HEK293 (cell line): ENCODE measurements at regions not wholly inside any gene's neighbourhood (a gene's known extent, or its start where the extent isn't known, plus 50 kb on each side); places are given as distances from the start of the nearest gene placed in this dataset.

Experiments
- CTCF ChIA-PET: fragments of 350-600 bp; formaldehyde crosslinking; extraction: SDS; loops from one replicate; lab custom pipeline; 2021; ENCODE audit warnings: antibody characterized with exemption; lab: Yijun Ruan, JAX
- POLR2A ChIA-PET: fragments of 300-600 bp; formaldehyde crosslinking; extraction: SDS; loops from one replicate; lab custom pipeline; 2020; ENCODE audit warnings: antibody characterized with exemption, inconsistent platforms; lab: Yijun Ruan, JAX
- H3K27ac ChIP-seq: fragments of 200-500 bp; sonication (Bioruptor generic); 2 replicates; pipeline ENCODE4 v1.5.1; 2014; ENCODE audit warnings: low read depth, low read length, control low read depth, inconsistent platforms; ENCODE audit errors: extremely low read depth
- H3K36me3 ChIP-seq, 2 experiments: fragments of 200-500 bp in 1 of 2; sonication (Bioruptor generic) in 1 of 2; 1 replicate in 1 of 2; 2 replicates in 1 of 2; pipeline ENCODE4 v1.5.1; 2014 to 2017; ENCODE audit warnings: inconsistent platforms in 2 of 2, low read length in 2 of 2; ENCODE audit not compliant: control insufficient read depth in 2 of 2, insufficient read depth in 1 of 2
- H3K4me1 ChIP-seq: fragments of 200-500 bp; sonication (Bioruptor generic); 2 replicates; pipeline ENCODE4 v1.5.1; 2014; ENCODE audit warnings: mild to moderate bottlenecking, low read length, inconsistent platforms; ENCODE audit not compliant: control insufficient read depth, insufficient read depth
- H3K4me3 ChIP-seq: 2 replicates; pipeline ENCODE4 v1.5.1; 2011; ENCODE audit warnings: low read depth, mild to moderate bottlenecking, control low read depth, low read length, moderate library complexity
- H3K9me3 ChIP-seq: fragments of 200-500 bp; sonication (Bioruptor generic); 2 replicates; pipeline ENCODE4 v1.5.1; 2014; ENCODE audit warnings: low read depth, low read length, inconsistent platforms; ENCODE audit not compliant: control insufficient read depth, insufficient read depth
- BCL11B ChIP-seq: fragments of 450-650 bp; formaldehyde crosslinking; IDR thresholded peaks from 2 replicates; pipeline ENCODE4 v1.5.1; 2016; ENCODE audit warnings: low read depth, missing biosample characterization, missing genetic modification characterization
- GLI2 ChIP-seq: fragments of 450-650 bp; formaldehyde crosslinking; IDR thresholded peaks from 2 replicates; pipeline ENCODE4; 2017; ENCODE audit warnings: missing biosample characterization, missing genetic modification characterization, low read depth, borderline replicate concordance
- INSM2 ChIP-seq: fragments of 450-650 bp; formaldehyde crosslinking; IDR thresholded peaks from 2 replicates; pipeline ENCODE4 v1.5.1; 2016; ENCODE audit warnings: missing biosample characterization, missing genetic modification characterization
- KLF9 ChIP-seq: fragments of 450-650 bp; formaldehyde crosslinking; IDR thresholded peaks from 2 replicates; pipeline ENCODE4 v1.5.1; 2016; ENCODE audit warnings: missing biosample characterization, missing genetic modification characterization, low read depth
- OSR2 ChIP-seq: fragments of 450-650 bp; formaldehyde crosslinking; IDR thresholded peaks from 2 replicates; pipeline ENCODE4 v1.5.1; 2016; ENCODE audit warnings: missing biosample characterization, missing genetic modification characterization
- SCRT1 ChIP-seq: fragments of 450-650 bp; formaldehyde crosslinking; IDR thresholded peaks from 2 replicates; pipeline ENCODE4 v1.5.1; 2016; ENCODE audit warnings: missing biosample characterization, missing genetic modification characterization, borderline replicate concordance
- SP3 ChIP-seq: fragments of 450-650 bp; formaldehyde crosslinking; IDR thresholded peaks from 2 replicates; pipeline ENCODE4 v1.5.1; 2016; ENCODE audit warnings: missing biosample characterization, missing genetic modification characterization
- TRIM28 ChIP-seq: IDR thresholded peaks from 2 replicates; pipeline ENCODE4 v1.6.1; 2011; ENCODE audit warnings: low read length, control low read depth, borderline replicate concordance
- ZBTB11 ChIP-seq: fragments of 450-650 bp; formaldehyde crosslinking; conservative IDR thresholded peaks from 2 replicates; pipeline ENCODE4 v1.5.1; 2016; ENCODE audit warnings: low read depth, missing biosample characterization, missing genetic modification characterization
- ZBTB17 ChIP-seq: fragments of 450-650 bp; formaldehyde crosslinking; IDR thresholded peaks from 2 replicates; pipeline ENCODE4 v1.5.1; 2016; ENCODE audit warnings: missing biosample characterization, missing genetic modification characterization
- ZBTB21 ChIP-seq: fragments of 450-650 bp; formaldehyde crosslinking; IDR thresholded peaks from 2 replicates; pipeline ENCODE4 v1.5.1; 2017; ENCODE audit warnings: missing biosample characterization, missing genetic modification characterization
- ZNF114 ChIP-seq: fragments of 450-650 bp; formaldehyde crosslinking; IDR thresholded peaks from 2 replicates; pipeline ENCODE4 v1.5.0; 2017; ENCODE audit warnings: missing biosample characterization, missing genetic modification characterization
- ZNF148 ChIP-seq: fragments of 450-650 bp; formaldehyde crosslinking; IDR thresholded peaks from 2 replicates; pipeline ENCODE4 v1.5.0; 2017; ENCODE audit warnings: missing biosample characterization, missing genetic modification characterization, borderline replicate concordance
- ZNF354C ChIP-seq: fragments of 450-650 bp; formaldehyde crosslinking; IDR thresholded peaks from 2 replicates; pipeline ENCODE4 v1.5.1; 2016; ENCODE audit warnings: missing biosample characterization, missing genetic modification characterization, low read depth, borderline replicate concordance
- ZNF366 ChIP-seq: fragments of 450-650 bp; formaldehyde crosslinking; conservative IDR thresholded peaks from 2 replicates; pipeline ENCODE4 v1.5.1; 2016; ENCODE audit warnings: missing biosample characterization, missing genetic modification characterization
- ZNF558 ChIP-seq: fragments of 450-650 bp; formaldehyde crosslinking; IDR thresholded peaks from 2 replicates; pipeline ENCODE4 v1.5.1; 2016; ENCODE audit warnings: missing biosample characterization, missing genetic modification characterization
- ZNF610 ChIP-seq: fragments of 450-650 bp; formaldehyde crosslinking; IDR thresholded peaks from 2 replicates; pipeline ENCODE4 v1.5.1; 2016; ENCODE audit warnings: missing biosample characterization, missing genetic modification characterization, borderline replicate concordance
- ZNF677 ChIP-seq: fragments of 450-650 bp; IDR thresholded peaks from 2 replicates; pipeline ENCODE4 v1.5.0; 2018; ENCODE audit warnings: missing biosample characterization, mild to moderate bottlenecking, missing genetic modification characterization, moderate library complexity
- ZNF785 ChIP-seq: fragments of 450-650 bp; formaldehyde crosslinking; IDR thresholded peaks from 2 replicates; pipeline ENCODE4 v1.5.1; 2016; ENCODE audit warnings: missing biosample characterization, missing genetic modification characterization

- no peak for TF ChIP-seq ZNF148 (tag by site-specific recombination)
- no peak for TF ChIP-seq ZNF677 (tag by site-specific recombination)
- TF ChIP-seq ZNF558 (tag by site-specific recombination), result no peak
- TF ChIP-seq SP3, result no peak
- TF ChIP-seq SCRT1 (tag by site-specific recombination), result no peak
- TF ChIP-seq ZBTB21, result no peak
Measured at GRCh38 chr22:27245056-27245455, 556.5 kb downstream of the MN1 start (continued).

GRCh38 chr22:27246558-27246957 lies 555.0 kb downstream of the MN1 start:
- Histone ChIP-seq H3K27ac (no peak overlapping the region), H3K36me3 (no peaks in the 10 kb centered on the region), H3K4me1 (peaks cover 10% of the 10 kb centered on the region), H3K4me3 (no peak overlapping the region), H3K9me3 (no peaks in the 10 kb centered on the region)
- POLR2A ChIA-PET, result no interaction called here
- CTCF ChIA-PET, result no interaction called here
- TF ChIP-seq KLF9 (tag by site-specific recombination), result no peak
- TF ChIP-seq ZNF354C (tag by site-specific recombination), result no peak
- TF ChIP-seq ZBTB11 (tag by site-specific recombination), result no peak
- peak; percentile 91 for TF ChIP-seq ZNF366 (tag by site-specific recombination)
- no peak for TF ChIP-seq OSR2
- no peak for TF ChIP-seq ZNF114 (tag by site-specific recombination)
- TF ChIP-seq ZBTB17 (tag by site-specific recombination), result peak; percentile 100
- TF ChIP-seq TRIM28, result no peak

- no peak overlapping the region for H3K4me3 ChIP-seq
- no peaks in the 10 kb centered on the region for H3K9me3 ChIP-seq
- peaks cover 6% of the 10 kb centered on the region for H3K4me1 ChIP-seq
- CTCF ChIA-PET, result interaction anchor here (1.6 kb wide), 1 partner anchor 9 kb away, joined by 5 read pairs; no protein-coding TSS in a partner anchor
- no peak overlapping the region for H3K27ac ChIP-seq
- TF ChIP-seq GLI2 (tag by site-specific recombination) (no peak), ZNF785 (tag by site-specific recombination) (no peak), INSM2 (tag by site-specific recombination) (no peak), ZNF610 (tag by site-specific recombination) (no peak), BCL11B (tag by site-specific recombination) (no peak)
- POLR2A ChIA-PET, result no interaction called here
- no peaks in the 10 kb centered on the region for H3K36me3 ChIP-seq
Measured at GRCh38 chr22:27247701-27248434, 553.7 kb downstream of the MN1 start.
